SK-N-SH (cell line): ENCODE measurements at regions not wholly inside any gene's neighbourhood (a gene's known extent, or its start where the extent isn't known, plus 50 kb on each side); places are given as distances from the start of the nearest gene placed in this dataset.

ENCODE experiments used
- CTCF ChIA-PET: fragments of 300-600, 350-600 bp; formaldehyde crosslinking; extraction: SDS; loops from one replicate; lab custom pipeline; 2021; lab: Yijun Ruan, JAX
- POLR2A ChIA-PET: fragments of 350-600 bp; sonication (Branson Sonifier 250); formaldehyde crosslinking; extraction: SDS; loops from one replicate; lab custom pipeline; 2020; ENCODE audit warnings: antibody characterized with exemption, inconsistent platforms; lab: Yijun Ruan, JAX
- DNase-seq: peaks from one replicate; pipeline ENCODE4 v3.0.0; 2012
- H2AFZ ChIP-seq: fragments of 200-600 bp; sonication (generic); 2 replicates; pipeline ENCODE4 v1.8.1; 2016; ENCODE audit warnings: antibody characterized with exemption, mild to moderate bottlenecking, low read depth
- H3F3A ChIP-seq: fragments of 200-600 bp; sonication (generic); replicated peaks from 2 replicates; pipeline ENCODE3; 2016; ENCODE audit warnings: antibody characterized with exemption, mild to moderate bottlenecking; ENCODE audit not compliant: insufficient read depth
- H3K27ac ChIP-seq, 2 experiments: fragments of 200-500 bp in 1 of 2; fragments of 200-600 bp in 1 of 2; sonication (Bioruptor generic) in 1 of 2; sonication (generic), shearing (Covaris generic) in 1 of 2; 2 replicates each; pipeline versions ENCODE4 v1.5.1 to v1.6.1; 2014 to 2016; ENCODE audit warnings: low read depth in 2 of 2, inconsistent platforms in 1 of 2, low read length in 1 of 2, mild to moderate bottlenecking in 1 of 2, mixed read lengths in 1 of 2
- H3K27me3 ChIP-seq: fragments of 200-600 bp; sonication (generic), shearing (Covaris generic); 2 replicates; pipeline ENCODE4 v1.6.1; 2016; ENCODE audit warnings: mixed run types; ENCODE audit not compliant: insufficient read depth
- H3K36me3 ChIP-seq, 2 experiments: fragments of 200-500 bp in 1 of 2; fragments of 200-600 bp in 1 of 2; sonication (Bioruptor generic) in 1 of 2; sonication (generic) in 1 of 2; replicated peaks in 1 of 2; 2 replicates each; pipeline versions ENCODE3 to v1.5.1; 2014 to 2016; ENCODE audit warnings: low read length in 1 of 2, mild to moderate bottlenecking in 1 of 2; ENCODE audit not compliant: insufficient read depth in 2 of 2, control insufficient read depth in 1 of 2
- H3K4me1 ChIP-seq, 2 experiments: fragments of 200-500 bp in 1 of 2; fragments of 200-600 bp in 1 of 2; sonication (Bioruptor generic) in 1 of 2; sonication (generic), shearing (Covaris generic) in 1 of 2; 2 replicates each; pipeline versions ENCODE4 v1.5.1 to v1.6.1; 2014 to 2016; ENCODE audit warnings: low read depth in 1 of 2, low read length in 1 of 2, mixed run types in 1 of 2; ENCODE audit not compliant: insufficient read depth in 2 of 2, control insufficient read depth in 1 of 2
- H3K4me2 ChIP-seq: fragments of 200-600 bp; sonication (generic), shearing (Covaris generic); 2 replicates; pipeline ENCODE4 v1.6.1; 2017; ENCODE audit warnings: mixed run types
- H3K4me3 ChIP-seq, 2 experiments: fragments of 200-500 bp in 1 of 2; fragments of 200-600 bp in 1 of 2; sonication (Bioruptor generic) in 1 of 2; sonication (generic), shearing (Covaris generic) in 1 of 2; 2 replicates each; pipeline versions ENCODE4 v1.5.1 to v1.8.1; 2014 to 2016; ENCODE audit warnings: low read depth in 2 of 2, inconsistent platforms in 1 of 2, low read length in 1 of 2, mild to moderate bottlenecking in 1 of 2, mixed read lengths in 1 of 2, moderate library complexity in 1 of 2
- H3K79me2 ChIP-seq: fragments of 200-600 bp; sonication (generic); 2 replicates; pipeline ENCODE4 v1.8.1; 2017; ENCODE audit warnings: mild to moderate bottlenecking; ENCODE audit not compliant: insufficient read depth
- H3K9ac ChIP-seq: fragments of 200-600 bp; sonication (generic); 2 replicates; pipeline ENCODE4 v1.6.1; 2017; ENCODE audit warnings: mixed run types
- H3K9me2 ChIP-seq: fragments of 200-600 bp; sonication (generic); 2 replicates; pipeline ENCODE4 v1.6.1; 2017; ENCODE audit warnings: mixed run types
- H3K9me3 ChIP-seq: fragments of 200-600 bp; sonication (generic); 2 replicates; pipeline ENCODE4 v1.6.1; 2017; ENCODE audit warnings: mixed run types, mild to moderate bottlenecking, moderate library complexity
- H4K20me1 ChIP-seq: fragments of 200-600 bp; sonication (generic); 2 replicates; pipeline ENCODE4 v1.6.1; 2017; ENCODE audit warnings: mild to moderate bottlenecking, mixed run types; ENCODE audit not compliant: insufficient read depth
- CHD2 ChIP-seq: fragments of 150-350 bp; IDR thresholded peaks from 2 replicates; pipeline ENCODE4 v1.6.1; 2018; ENCODE audit warnings: low read length; ENCODE audit not compliant: partially characterized antibody
- EP300 ChIP-seq, 2 experiments: IDR thresholded peaks; 2 replicates each; pipeline versions ENCODE4 v1.4.0 to v1.6.1; 2012; ENCODE audit warnings: borderline replicate concordance in 1 of 2, low read depth in 1 of 2, low read length in 1 of 2
- EZH2phosphoT487 ChIP-seq: fragments of 200-600 bp; sonication (generic); IDR thresholded peaks from 2 replicates; pipeline ENCODE4 v1.6.1; 2017; ENCODE audit warnings: low read depth, mixed run types, mild to moderate bottlenecking, antibody characterized with exemption, moderate library complexity, borderline replicate concordance
- FOXJ3 ChIP-seq: sonication (generic); formaldehyde crosslinking; IDR thresholded peaks from 2 replicates; pipeline ENCODE4 v1.5.1; 2020; ENCODE audit warnings: mild to moderate bottlenecking, missing genetic modification reagents
- GABPA ChIP-seq: IDR thresholded peaks from 2 replicates; pipeline ENCODE4 v1.4.0; 2012; ENCODE audit warnings: low read depth, mild to moderate bottlenecking
- GATA2 ChIP-seq: sonication (generic); formaldehyde crosslinking; IDR thresholded peaks from 2 replicates; pipeline ENCODE4 v1.5.0; 2020; ENCODE audit warnings: mild to moderate bottlenecking, missing genetic modification reagents
- MEF2A ChIP-seq: IDR thresholded peaks from 2 replicates; pipeline ENCODE4 v1.4.0; 2012; ENCODE audit warnings: low read depth, borderline replicate concordance
- MXI1 ChIP-seq: IDR thresholded peaks from 2 replicates; pipeline ENCODE4 v1.6.1; 2012; ENCODE audit warnings: mild to moderate bottlenecking, low read depth, low read length, improper control_type of control experiment
- NFIC ChIP-seq: IDR thresholded peaks from 2 replicates; pipeline ENCODE4 v1.4.0; 2012; ENCODE audit warnings: borderline replicate concordance
- RAD21 ChIP-seq: IDR thresholded peaks from 2 replicates; pipeline ENCODE4 v1.6.1; 2012; ENCODE audit warnings: mild to moderate bottlenecking, low read length
- RCOR1 ChIP-seq: fragments of 150-350 bp; IDR thresholded peaks from 2 replicates; pipeline ENCODE4 v1.6.1; 2017; ENCODE audit warnings: antibody characterized with exemption, low read length
- REST ChIP-seq: IDR thresholded peaks from 2 replicates; pipeline ENCODE4 v1.6.1; 2012; ENCODE audit warnings: mild to moderate bottlenecking, low read depth, low read length, moderate library complexity
- RXRA ChIP-seq: IDR thresholded peaks from 2 replicates; pipeline ENCODE4 v1.4.0; 2012; ENCODE audit warnings: low read depth, mild to moderate bottlenecking, borderline replicate concordance
- SMC3 ChIP-seq: IDR thresholded peaks from 2 replicates; pipeline ENCODE4 v1.6.1; 2012; ENCODE audit warnings: low read depth, low read length, improper control_type of control experiment
- TCF12 ChIP-seq: IDR thresholded peaks from 2 replicates; pipeline ENCODE4 v1.4.0; 2012
- YY1 ChIP-seq: IDR thresholded peaks from 2 replicates; pipeline ENCODE4 v1.4.0; 2012; ENCODE audit warnings: low read depth, mild to moderate bottlenecking
- ZBTB33 ChIP-seq: IDR thresholded peaks from 2 replicates; pipeline ENCODE4 v1.4.0; 2012; ENCODE audit warnings: low read depth, borderline replicate concordance
- WGBS: methylation state at CpG from one replicate; pipeline ENCODE4 v1.1.6; 2017; ENCODE audit warnings: low lambda C conversion rate; 5-methylcytosine and 5-hydroxymethylcytosine counted together

GRCh38 chr15:46460431-46461094, 825.7 kb downstream of the SQOR start:
- H3K4me2 ChIP-seq = no peak overlapping the region
- H3K9me3 ChIP-seq = no peaks in the 10 kb centered on the region
- WGBS = 50% methylated on average over 12 of the region's 12 CpGs
- H2AFZ ChIP-seq = no peak overlapping the region
- DNase-seq = no peak
- no peaks in the 10 kb centered on the region for H3K4me1 ChIP-seq
- H3K27me3 ChIP-seq = no peaks in the 10 kb centered on the region
- TF ChIP-seq SMC3 (no peak), MXI1 (no peak), CHD2 (no peak), REST (no peak), NFIC (no peak), EZH2phosphoT487 (no peak), ZBTB33 (no peak), YY1 (no peak), RAD21 (no peak), GABPA (no peak), FOXJ3 (CRISPR knock-in tag) (no peak), TCF12 (no peak), RCOR1 (no peak)
- H4K20me1 ChIP-seq = no peaks in the 10 kb centered on the region
- POLR2A ChIA-PET = no interaction called here
- H3K4me3 ChIP-seq = no peak overlapping the region
- no peaks in the 10 kb centered on the region for H3K79me2 ChIP-seq
- no peak overlapping the region for H3K27ac ChIP-seq
- no peaks in the 10 kb centered on the region for H3K36me3 ChIP-seq
- H3K9me2 ChIP-seq = no peaks in the 10 kb centered on the region
- CTCF ChIA-PET = interaction anchor here (1.3 to 2.2 kb wide), 2 partner anchors 10 to 176 kb away, joined by 3 to 6 read pairs; no protein-coding TSS in a partner anchor
- no peak overlapping the region for H3K9ac ChIP-seq
- H3F3A ChIP-seq = no peaks in the 10 kb centered on the region

GRCh38 chr15:46461416-46461815, 826.6 kb downstream of the SQOR start:
- H3K4me1 ChIP-seq = no peaks in the 10 kb centered on the region
- no peak overlapping the region for H3K4me3 ChIP-seq
- no peaks in the 10 kb centered on the region for H3K36me3 ChIP-seq
- no peak overlapping the region for H3K27ac ChIP-seq
- no peaks in the 10 kb centered on the region for H3F3A ChIP-seq
- H3K27me3 ChIP-seq = no peaks in the 10 kb centered on the region
- ChIA-PET POLR2A (no interaction called here), CTCF (no interaction called here)
- no peaks in the 10 kb centered on the region for H3K9me2 ChIP-seq
- no peak for DNase-seq
- H3K9me3 ChIP-seq = no peaks in the 10 kb centered on the region
- H3K9ac ChIP-seq = no peak overlapping the region
- H3K79me2 ChIP-seq = no peaks in the 10 kb centered on the region
- H4K20me1 ChIP-seq = no peaks in the 10 kb centered on the region
- 37% methylated on average over 2 of the region's 2 CpGs for WGBS
- no peak overlapping the region for H3K4me2 ChIP-seq
- H2AFZ ChIP-seq = peak overlapping the region; percentile 57; the same call in 1 of the 2 replicates
- TF ChIP-seq NFIC (no peak), RXRA (no peak), FOXJ3 (CRISPR knock-in tag) (no peak), SMC3 (no peak), MEF2A (no peak), ZBTB33 (no peak), GATA2 (no peak), EP300 (IDR thresholded peaks at IDR 0.05; ENCODE audit: borderline replicate concordance in 1 of 2, low read depth in 1 of 2, low read length in 1 of 2) (no peak)
